Putamen (tissue), 1 donor: ENCODE measurements at regions not wholly inside any gene's neighbourhood (a gene's known extent, or its start where the extent isn't known, plus 50 kb on each side); places are given as distances from the start of the nearest gene placed in this dataset.
A peak's percentile ranks its signal among the peaks of the same experiment; 100 is the strongest.
"Not testable (repeated sequence)": the region's sequence is repeated elsewhere in the genome, so short reads cannot be mapped to it uniquely, and the experiment has no call there.

Source experiments
- DNase-seq: peaks from one replicate; pipeline ENCODE4 v3.0.0-alpha.2; 2016; ENCODE audit warnings: low spot score

DNA sequence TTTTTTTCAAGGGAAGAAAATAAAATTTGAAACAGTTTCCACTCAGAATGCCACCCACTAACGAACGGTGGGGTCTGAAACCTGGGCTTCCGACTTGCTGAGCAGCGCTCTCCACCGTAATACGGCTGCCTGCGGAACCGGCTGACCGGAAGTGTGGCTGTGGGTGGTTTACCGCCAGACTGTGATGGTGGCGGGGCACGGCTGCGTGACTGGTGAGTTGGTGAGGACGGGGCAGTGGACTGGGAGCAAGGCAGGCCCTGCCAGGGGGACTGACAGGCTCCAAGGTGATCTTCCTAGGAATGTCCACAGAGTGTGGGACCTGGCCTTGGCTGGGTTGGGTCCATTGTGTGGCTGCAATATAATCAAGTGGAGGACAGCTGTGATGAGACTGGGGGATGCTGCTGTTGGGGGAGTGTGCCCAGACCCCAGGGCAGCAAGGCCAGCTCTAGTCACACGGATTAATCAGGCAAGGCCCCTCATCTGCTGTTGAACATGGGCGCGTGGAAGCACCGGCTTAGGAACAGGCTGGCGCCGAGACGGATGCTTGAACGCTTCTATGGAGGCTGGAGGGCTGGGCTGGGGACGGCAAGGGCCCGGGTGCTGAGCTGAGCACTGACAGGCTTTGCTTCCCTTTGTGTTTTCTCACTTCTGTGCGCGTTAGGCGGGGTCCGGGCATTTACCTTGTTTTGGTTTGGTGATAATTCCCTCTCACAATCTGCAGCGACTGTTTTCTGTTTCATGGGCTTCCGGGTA, 357.7 kb upstream of the SPRED2 start:
- no peak for DNase-seq

- DNase-seq: no peak
Measured at GRCh38 chr2:65788556-65788955, 356.2 kb upstream of the SPRED2 start.

- DNase-seq: no peak
Measured at GRCh38 chr2:65786765-65787164, 354.4 kb upstream of the SPRED2 start.

DNA sequence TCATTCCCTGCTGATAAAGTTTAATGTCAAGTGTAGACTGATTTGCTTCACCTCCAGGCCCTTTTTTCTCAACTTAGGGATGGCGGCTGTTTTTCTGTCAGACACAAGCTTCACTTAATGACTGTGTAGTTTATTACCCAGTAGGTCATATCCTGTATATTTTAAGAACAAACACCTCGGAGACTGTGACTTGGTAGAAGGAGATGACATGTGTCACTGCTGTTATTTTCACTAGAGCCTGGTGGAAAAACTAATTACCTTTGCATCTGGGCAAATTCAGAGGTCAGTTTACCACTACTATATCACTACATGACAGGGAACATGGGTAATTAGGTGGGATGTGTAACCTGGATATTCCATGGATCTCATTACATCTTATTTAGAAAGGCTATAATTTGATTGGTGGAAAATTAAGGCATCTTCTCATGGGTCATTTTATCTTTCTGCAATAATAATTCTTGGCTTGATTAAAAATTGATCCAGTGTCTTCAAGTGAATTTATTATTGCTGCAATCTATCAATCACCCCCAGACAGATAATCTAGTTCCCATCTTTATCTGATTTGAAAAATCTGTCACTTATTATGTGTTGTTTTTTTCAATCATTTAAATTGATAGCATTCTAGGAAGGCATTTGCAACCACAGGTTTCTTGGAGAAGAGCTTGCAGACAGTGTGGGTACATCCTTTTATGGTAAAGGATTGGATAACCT, 353.8 kb upstream of the SPRED2 start:
- DNase-seq: no peak

- DNase-seq: no peak
Measured at GRCh38 chr2:65782996-65783650, 350.7 kb upstream of the SPRED2 start.

GRCh38 chr2:65782186-65782585, 349.8 kb upstream of the SPRED2 start:
- no peak for DNase-seq

- no peak for DNase-seq
Measured at GRCh38 chr2:65781756-65782155, 349.4 kb upstream of the SPRED2 start.

DNA sequence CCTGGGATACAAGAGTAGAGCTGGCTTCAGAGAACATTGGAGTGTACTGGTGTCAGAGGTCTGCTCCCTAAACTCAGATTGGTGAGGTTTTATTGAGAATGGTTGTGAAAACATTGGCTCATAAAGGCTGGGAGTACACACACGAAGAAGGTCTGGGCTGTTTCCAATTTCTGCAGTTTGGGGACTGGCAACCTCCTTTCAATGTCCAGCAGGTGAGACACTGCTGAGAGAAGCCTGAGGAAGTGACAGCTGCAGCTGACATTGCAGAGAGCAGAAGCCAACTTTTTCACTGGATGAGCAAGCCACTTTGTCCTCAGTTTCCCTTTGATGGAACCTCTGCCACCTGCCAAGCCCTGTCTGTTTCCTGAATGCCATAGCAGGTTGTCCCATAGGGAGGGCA, 346.6 kb upstream of the SPRED2 start:
- no peak for DNase-seq

DNA sequence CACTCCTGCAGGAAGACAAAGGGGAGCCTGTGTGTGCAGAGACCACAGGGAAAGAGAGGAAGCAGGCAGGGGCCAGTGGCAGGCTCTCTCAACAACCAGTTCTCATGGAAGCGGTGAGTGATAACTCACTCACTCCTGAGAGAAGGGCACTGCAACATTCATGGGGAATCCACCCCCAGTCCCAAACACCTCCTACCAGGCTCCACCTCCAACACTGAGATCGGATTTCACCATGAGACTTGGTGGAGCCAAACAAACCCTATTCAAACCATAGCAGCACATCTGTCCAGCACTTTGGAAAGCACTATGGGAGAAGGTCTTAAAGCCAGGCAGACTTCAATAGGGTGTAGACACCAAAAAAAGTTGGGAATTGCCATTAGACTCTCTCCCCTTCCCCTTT, 345.7 kb upstream of the SPRED2 start:
- DNase-seq: no peak

GRCh38 chr2:65775839-65776238, 343.4 kb upstream of the SPRED2 start:
- DNase-seq: no peak

- DNase-seq: no peak
Measured at GRCh38 chr2:65767946-65768345, 335.5 kb upstream of the SPRED2 start.

GRCh38 chr2:65766768-65767267, 334.4 kb upstream of the SPRED2 start:
- DNase-seq: no peak

DNA sequence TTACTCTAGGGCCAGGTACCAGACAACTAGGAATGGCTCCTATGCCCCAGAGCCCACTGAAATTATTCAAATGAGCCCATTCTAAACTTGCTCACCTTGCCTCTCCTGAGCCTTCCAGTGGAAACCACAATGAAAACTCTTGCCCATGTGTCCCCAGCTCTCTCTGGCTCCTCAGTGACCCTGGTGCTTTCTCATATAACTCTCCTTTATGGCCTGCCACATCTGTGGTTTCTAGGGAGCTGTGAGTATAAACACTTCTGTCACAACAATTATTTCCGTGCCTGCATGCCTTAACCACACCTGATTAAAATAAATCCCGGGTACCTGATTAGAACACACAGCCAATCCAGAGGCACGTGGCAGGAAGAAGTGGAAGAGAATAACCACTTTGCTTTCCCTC, 333.0 kb upstream of the SPRED2 start:
- DNase-seq: no peak

DNA sequence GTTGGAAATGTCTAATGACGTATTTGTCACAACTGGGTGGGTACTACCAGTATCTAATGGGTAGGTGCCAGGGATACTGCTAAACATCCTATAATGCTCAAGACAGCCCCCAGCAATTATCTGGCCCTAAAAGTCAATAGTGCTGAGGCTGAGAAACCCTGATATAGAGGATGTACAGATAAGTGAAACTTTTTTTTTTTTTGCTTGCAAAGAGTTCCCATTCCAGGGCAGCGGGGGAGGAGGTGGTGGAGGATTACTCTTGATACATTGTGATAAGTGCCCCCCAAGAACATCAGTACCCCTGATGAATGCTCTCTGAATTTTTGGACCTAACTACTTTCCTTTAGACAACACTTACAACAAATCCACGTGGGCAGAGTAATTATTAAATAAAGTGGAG, 329.7 kb upstream of the SPRED2 start:
- DNase-seq: no peak

GRCh38 chr2:65754219-65754618, 321.8 kb upstream of the SPRED2 start:
- no peak for DNase-seq

- no peak for DNase-seq
Measured at GRCh38 chr2:65751408-65751807, 319.0 kb upstream of the SPRED2 start.

DNA sequence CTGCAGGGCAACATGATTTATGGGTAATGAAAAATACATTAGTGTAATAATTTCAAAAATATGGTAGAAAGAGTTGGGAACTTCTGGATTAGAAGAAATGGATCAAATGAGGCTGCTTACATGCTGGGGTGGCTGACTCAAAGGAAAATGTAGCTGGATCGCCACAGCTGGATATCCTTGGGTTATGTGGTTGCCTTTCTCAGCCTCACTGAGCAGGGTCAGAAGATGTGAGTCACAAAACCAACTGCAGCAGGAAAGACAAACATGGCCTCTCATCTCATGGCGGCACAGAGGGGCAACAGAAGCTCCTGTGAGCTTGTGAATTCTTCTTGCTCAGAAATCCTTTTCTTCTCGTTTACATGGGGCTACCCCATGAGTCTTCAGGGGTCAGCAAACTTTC, 317.1 kb upstream of the SPRED2 start:
- DNase-seq: no peak

DNA sequence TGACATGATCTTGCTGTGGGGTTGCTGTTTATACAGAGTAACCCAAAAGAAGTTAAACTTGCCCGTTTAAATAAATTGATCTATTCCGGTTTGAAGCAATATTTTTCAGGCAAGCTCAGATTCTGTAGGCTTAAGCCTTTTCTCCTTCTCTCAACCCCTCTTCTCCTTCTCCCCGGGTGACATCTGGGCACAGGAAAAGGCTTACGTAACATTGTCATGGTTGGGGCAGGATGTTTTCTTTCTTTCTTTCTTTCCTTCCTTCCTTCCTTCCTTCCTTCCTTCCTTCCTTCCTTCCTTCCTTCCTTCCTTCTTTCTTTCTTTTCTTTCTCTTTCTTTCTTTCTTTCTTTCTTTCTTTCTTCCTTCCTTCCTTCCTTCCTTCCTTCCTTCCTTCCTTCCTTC, 315.5 kb upstream of the SPRED2 start:
- DNase-seq: not testable (repeated sequence)

DNA sequence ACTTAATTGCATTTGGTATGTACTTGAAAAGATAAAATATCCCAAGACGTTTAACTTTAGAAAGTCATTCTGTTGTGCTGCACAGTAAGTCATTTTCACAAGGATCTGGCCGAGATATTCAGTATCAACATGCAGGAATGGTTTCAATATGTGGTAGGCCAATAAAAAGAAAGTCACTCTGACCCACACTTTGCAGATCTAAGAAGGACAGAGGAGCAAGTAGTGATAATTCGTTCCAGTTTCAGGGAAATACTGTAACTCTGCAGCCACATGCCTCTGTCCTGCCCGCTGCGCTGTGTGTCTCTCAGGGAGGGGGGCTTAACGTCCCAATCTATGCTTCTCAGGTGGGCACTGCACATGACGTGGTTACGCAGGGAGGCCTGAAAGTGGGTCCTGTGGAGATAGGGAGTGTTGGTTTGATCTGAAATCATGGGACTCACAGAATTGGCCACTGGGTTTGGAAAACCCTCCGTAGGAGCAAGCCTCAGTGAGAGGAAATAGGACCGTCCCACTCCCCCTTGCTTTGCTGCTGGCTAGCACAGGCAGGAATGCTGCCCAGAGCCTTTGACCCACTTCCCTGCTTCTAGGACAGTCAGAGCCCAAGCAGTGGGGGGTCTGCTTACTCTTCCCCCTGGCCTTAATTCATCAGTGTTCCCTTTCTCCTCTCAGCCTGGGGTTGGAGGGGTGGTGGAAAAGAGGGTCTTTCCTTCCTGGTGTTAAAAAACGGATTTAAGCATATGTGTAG, 314.7 kb upstream of the SPRED2 start:
- DNase-seq: peak; percentile 3

DNA sequence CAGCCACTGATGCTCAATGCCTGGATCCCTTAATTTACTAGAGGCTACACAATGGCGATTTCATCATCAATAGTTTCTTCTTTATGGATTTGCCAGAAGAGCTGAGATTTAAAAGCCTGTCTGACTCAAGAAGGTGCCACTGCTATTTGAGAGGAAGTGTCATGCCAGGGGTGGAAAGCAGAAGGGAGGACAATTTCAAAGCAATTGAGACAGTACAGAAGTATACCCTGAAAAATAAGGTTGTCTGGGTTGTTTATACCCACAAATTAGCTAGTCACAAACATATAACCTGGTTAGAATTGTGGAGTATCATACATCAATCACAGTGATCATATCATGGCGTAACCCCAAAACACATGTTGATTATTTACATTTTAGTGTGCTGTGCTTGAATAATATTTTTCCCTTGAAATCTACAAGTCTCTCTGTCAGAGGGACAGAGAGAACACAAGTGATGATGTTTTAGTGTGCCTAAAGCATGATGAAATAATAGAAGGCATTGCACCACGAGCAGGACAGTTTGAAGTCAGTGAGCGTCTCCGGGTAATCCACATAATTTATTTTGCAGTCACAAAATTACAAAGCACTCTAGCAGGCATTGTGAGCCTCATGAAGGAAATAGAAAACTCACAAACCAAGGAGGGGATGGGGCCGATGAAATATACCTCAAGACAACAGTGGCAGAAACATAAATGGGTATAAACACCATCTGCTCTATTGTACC, 312.2 kb upstream of the SPRED2 start:
- DNase-seq: no peak

GRCh38 chr2:65742977-65743376, 310.6 kb upstream of the SPRED2 start:
- DNase-seq: no peak

- DNase-seq: no peak
Measured at GRCh38 chr2:65739927-65740326, 307.5 kb upstream of the SPRED2 start.
